HG02973 (cell line): ENCODE measurements at regions not wholly inside any gene's neighbourhood (a gene's known extent, or its start where the extent isn't known, plus 50 kb on each side); places are given as distances from the start of the nearest gene placed in this dataset.

Source experiments
- ATAC-seq: cut with Tn5 transposase; IDR thresholded peaks from one replicate; pipeline ENCODE4 v1.9.1; 2021; ENCODE audit warnings: moderate library complexity; ENCODE audit not compliant: unreplicated experiment

GRCh38 chr3:74357881-74358280 is 256.6 kb downstream of the CNTN3 start:
- no peak for ATAC-seq

GRCh38 chr3:74353039-74353438 is 261.4 kb downstream of the CNTN3 start:
- ATAC-seq, result no peak

GRCh38 chr3:74352166-74352565 is 262.3 kb downstream of the CNTN3 start:
- no peak for ATAC-seq

- ATAC-seq, result no peak
Measured at GRCh38 chr3:74351213-74351612, 263.2 kb downstream of the CNTN3 start.

- no peak for ATAC-seq
Measured at GRCh38 chr3:74349015-74349414, 265.4 kb downstream of the CNTN3 start.

GRCh38 chr3:74347563-74348268 is 266.7 kb downstream of the CNTN3 start:
- no peak for ATAC-seq

- ATAC-seq, result no peak
Measured at GRCh38 chr3:74346896-74347295, 267.6 kb downstream of the CNTN3 start.

- ATAC-seq, result no peak
Measured at GRCh38 chr3:74345701-74346100, 268.8 kb downstream of the CNTN3 start.

GRCh38 chr3:74344865-74345440 is 269.5 kb downstream of the CNTN3 start:
- ATAC-seq, result no peak

GRCh38 chr3:74343391-74343790 is 271.1 kb downstream of the CNTN3 start:
- ATAC-seq, result no peak

- no peak for ATAC-seq
Measured at GRCh38 chr3:74338998-74339397, 275.5 kb downstream of the CNTN3 start.

- ATAC-seq, result no peak
Measured at GRCh38 chr3:74332165-74332564, 282.3 kb downstream of the CNTN3 start.

- no peak for ATAC-seq
Measured at GRCh38 chr3:74331711-74332110, 282.7 kb downstream of the CNTN3 start.

- ATAC-seq, result no peak
Measured at GRCh38 chr3:74329096-74329495, 285.4 kb downstream of the CNTN3 start.

- ATAC-seq, result no peak
Measured at GRCh38 chr3:74328435-74328834, 286.0 kb downstream of the CNTN3 start.

- no peak for ATAC-seq
Measured at GRCh38 chr3:74315291-74315690, 299.2 kb downstream of the CNTN3 start.

- no peak for ATAC-seq
Measured at GRCh38 chr3:74314696-74315095, 299.8 kb downstream of the CNTN3 start.

- ATAC-seq, result no peak
Measured at GRCh38 chr3:74309716-74310115, 304.7 kb downstream of the CNTN3 start.

- no peak for ATAC-seq
Measured at GRCh38 chr3:74304424-74304823, 310.0 kb downstream of the CNTN3 start.

- no peak for ATAC-seq
Measured at GRCh38 chr3:74303711-74304110, 310.7 kb downstream of the CNTN3 start.

- no peak for ATAC-seq
Measured at GRCh38 chr3:74302969-74303368, 311.5 kb downstream of the CNTN3 start.

GRCh38 chr3:74302281-74302680 is 312.2 kb downstream of the CNTN3 start:
- ATAC-seq, result no peak

GRCh38 chr3:74301056-74301455 is 313.4 kb downstream of the CNTN3 start:
- ATAC-seq, result no peak
